ENCODE measurements at regions not wholly inside any gene's neighbourhood (a gene's known extent, or its start where the extent isn't known, plus 50 kb on each side); places are given as distances from the start of the nearest gene placed in this dataset.

GRCh38 chr3:31226346-31226745 is 306.4 kb upstream of the STT3B start:
- H3K4me3 ChIP-seq (ENCODE audit: control insufficient read depth in 2 of 3, extremely low read depth in 1 of 3, insufficient read depth in 2 of 3, low read depth in 1 of 3, low read length in 3 of 3), result no peak overlapping the region
- no peaks in the 10 kb centered on the region for H4K20me1 ChIP-seq (ENCODE audit: control insufficient read depth, extremely low read depth, insufficient read depth, low read length)
- H3K79me2 ChIP-seq (ENCODE audit: control insufficient read depth, insufficient read depth, low read length), result no peaks in the 10 kb centered on the region
- H2AFZ ChIP-seq (ENCODE audit: control insufficient read depth, low read length), result no peak overlapping the region
- H3K36me3 ChIP-seq (ENCODE audit: control insufficient read depth in 2 of 2, extremely low read depth in 1 of 2, insufficient read depth in 2 of 2, low read length in 2 of 2), result no peaks in the 10 kb centered on the region
- H3K4me2 ChIP-seq (ENCODE audit: control insufficient read depth, extremely low read depth, insufficient read depth, low read depth, low read length), result no peak overlapping the region
- DNase-seq (ENCODE audit: low read depth, low spot score) (no peak), FAIRE-seq (no peak)
- dilution Hi-C loops (cut with MboI; ENCODE audit: extremely low pct_ligation_motif_present, low sequenced_read_pairs), result no loop called here
- H3K27ac ChIP-seq (ENCODE audit: control insufficient read depth, insufficient read depth, low read length), result no peak overlapping the region
- H3K9me1 ChIP-seq (ENCODE audit: control insufficient read depth, extremely low read depth, insufficient read depth, low read length), result no peaks in the 10 kb centered on the region
- no peak overlapping the region for H3K9ac ChIP-seq (ENCODE audit: control insufficient read depth, extremely low read depth, insufficient read depth, low read length)
- H3K27me3 ChIP-seq (ENCODE audit: control insufficient read depth, extremely low read depth, insufficient read depth, low read length), result no peaks in the 10 kb centered on the region
- H3K9me3 ChIP-seq (ENCODE audit: control insufficient read depth, low read depth, low read length), result no peaks in the 10 kb centered on the region
- no peak for TF ChIP-seq CTCF (optimal IDR thresholded peaks at IDR 0.05 in 1 of 3, IDR thresholded peaks at IDR 0.05 in 1 of 3, conservative IDR thresholded peaks at IDR 0.05 in 1 of 3; ENCODE audit: extremely low read depth in 1 of 3, insufficient read depth in 2 of 3, low read length in 3 of 3)
- no peak for TF ChIP-seq EZH2 (IDR thresholded peaks at IDR 0.05; ENCODE audit: low read length)
- H3K4me1 ChIP-seq (ENCODE audit: control insufficient read depth, extremely low read depth, insufficient read depth, low read length), result no peaks in the 10 kb centered on the region

- dilution Hi-C loops (cut with MboI; ENCODE audit: extremely low pct_ligation_motif_present, low sequenced_read_pairs), result no loop called here
- Histone ChIP-seq H3K27ac (ENCODE audit: control insufficient read depth, insufficient read depth, low read length) (no peak overlapping the region), H2AFZ (ENCODE audit: control insufficient read depth, low read length) (no peak overlapping the region), H3K36me3 (ENCODE audit: control insufficient read depth in 2 of 2, extremely low read depth in 1 of 2, insufficient read depth in 2 of 2, low read length in 2 of 2) (no peaks in the 10 kb centered on the region), H3K4me2 (ENCODE audit: control insufficient read depth, extremely low read depth, insufficient read depth, low read depth, low read length) (no peak overlapping the region), H3K4me1 (ENCODE audit: control insufficient read depth, extremely low read depth, insufficient read depth, low read length) (no peaks in the 10 kb centered on the region), H4K20me1 (ENCODE audit: control insufficient read depth, extremely low read depth, insufficient read depth, low read length) (no peaks in the 10 kb centered on the region), H3K4me3 (ENCODE audit: control insufficient read depth in 2 of 3, extremely low read depth in 1 of 3, insufficient read depth in 2 of 3, low read depth in 1 of 3, low read length in 3 of 3) (no peak overlapping the region), H3K79me2 (ENCODE audit: control insufficient read depth, insufficient read depth, low read length) (no peaks in the 10 kb centered on the region), H3K9ac (ENCODE audit: control insufficient read depth, extremely low read depth, insufficient read depth, low read length) (no peak overlapping the region), H3K27me3 (ENCODE audit: control insufficient read depth, extremely low read depth, insufficient read depth, low read length) (no peaks in the 10 kb centered on the region), H3K9me3 (ENCODE audit: control insufficient read depth, low read depth, low read length) (no peaks in the 10 kb centered on the region), H3K9me1 (ENCODE audit: control insufficient read depth, extremely low read depth, insufficient read depth, low read length) (no peaks in the 10 kb centered on the region)
- no peak for FAIRE-seq
- TF ChIP-seq CTCF (optimal IDR thresholded peaks at IDR 0.05 in 1 of 3, IDR thresholded peaks at IDR 0.05 in 1 of 3, conservative IDR thresholded peaks at IDR 0.05 in 1 of 3; ENCODE audit: extremely low read depth in 1 of 3, insufficient read depth in 2 of 3, low read length in 3 of 3) (no peak), EZH2 (IDR thresholded peaks at IDR 0.05; ENCODE audit: low read length) (no peak)
- DNase-seq (ENCODE audit: low read depth, low spot score), result no peak
Measured at GRCh38 chr3:31227131-31227562, 305.6 kb upstream of the STT3B start.

Measured in keratinocyte (primary cell).